ENCODE measurements at regions not wholly inside any gene's neighbourhood (a gene's known extent, or its start where the extent isn't known, plus 50 kb on each side); places are given as distances from the start of the nearest gene placed in this dataset.

DNA sequence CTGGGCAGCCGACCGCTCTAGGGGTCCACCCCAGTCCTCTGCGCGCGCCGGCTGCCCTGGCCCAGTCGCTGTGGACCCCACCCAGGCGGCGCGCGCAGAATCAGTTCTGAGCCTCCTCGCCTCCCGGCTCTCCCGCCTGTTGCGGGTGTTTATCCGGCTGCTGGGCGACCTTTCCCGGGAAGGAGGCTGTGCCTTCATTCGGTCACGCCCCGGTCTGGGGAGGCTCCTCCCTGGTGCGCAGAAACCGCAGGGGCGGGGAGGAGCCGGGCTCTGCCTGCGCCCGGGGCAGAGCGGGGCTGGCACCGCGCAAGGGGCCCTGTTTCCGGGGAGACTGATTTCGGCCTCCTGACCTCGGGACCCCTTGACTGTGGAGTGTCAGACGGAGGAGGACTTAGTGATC, 80.8 kb upstream of the EYS start:
- Mint-ChIP-seq H3K27me3 (no peaks in the 10 kb centered on the region), H3K36me3 (ENCODE audit: low read depth) (no peaks in the 10 kb centered on the region), H3K4me1 (no peaks in the 10 kb centered on the region), H3K27ac (no peak overlapping the region), H3K9me3 (peaks cover 13% of the 10 kb centered on the region), H3K4me3 (no peak overlapping the region)
- TF ChIP-seq, protein P1, sequence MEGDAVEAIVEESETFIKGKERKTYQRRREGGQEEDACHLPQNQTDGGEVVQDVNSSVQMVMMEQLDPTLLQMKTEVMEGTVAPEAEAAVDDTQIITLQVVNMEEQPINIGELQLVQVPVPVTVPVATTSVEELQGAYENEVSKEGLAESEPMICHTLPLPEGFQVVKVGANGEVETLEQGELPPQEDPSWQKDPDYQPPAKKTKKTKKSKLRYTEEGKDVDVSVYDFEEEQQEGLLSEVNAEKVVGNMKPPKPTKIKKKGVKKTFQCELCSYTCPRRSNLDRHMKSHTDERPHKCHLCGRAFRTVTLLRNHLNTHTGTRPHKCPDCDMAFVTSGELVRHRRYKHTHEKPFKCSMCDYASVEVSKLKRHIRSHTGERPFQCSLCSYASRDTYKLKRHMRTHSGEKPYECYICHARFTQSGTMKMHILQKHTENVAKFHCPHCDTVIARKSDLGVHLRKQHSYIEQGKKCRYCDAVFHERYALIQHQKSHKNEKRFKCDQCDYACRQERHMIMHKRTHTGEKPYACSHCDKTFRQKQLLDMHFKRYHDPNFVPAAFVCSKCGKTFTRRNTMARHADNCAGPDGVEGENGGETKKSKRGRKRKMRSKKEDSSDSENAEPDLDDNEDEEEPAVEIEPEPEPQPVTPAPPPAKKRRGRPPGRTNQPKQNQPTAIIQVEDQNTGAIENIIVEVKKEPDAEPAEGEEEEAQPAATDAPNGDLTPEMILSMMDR (IDR thresholded peaks at IDR 0.05) = no peak
- no peak for ATAC-seq (ENCODE audit: low read depth)
- intact Hi-C loops (cut with micrococcal nuclease) = no loop called here
- no peak for DNase-seq
- ChIA-PET POLR2A (no interaction called here), CTCF (no interaction called here)

DNA sequence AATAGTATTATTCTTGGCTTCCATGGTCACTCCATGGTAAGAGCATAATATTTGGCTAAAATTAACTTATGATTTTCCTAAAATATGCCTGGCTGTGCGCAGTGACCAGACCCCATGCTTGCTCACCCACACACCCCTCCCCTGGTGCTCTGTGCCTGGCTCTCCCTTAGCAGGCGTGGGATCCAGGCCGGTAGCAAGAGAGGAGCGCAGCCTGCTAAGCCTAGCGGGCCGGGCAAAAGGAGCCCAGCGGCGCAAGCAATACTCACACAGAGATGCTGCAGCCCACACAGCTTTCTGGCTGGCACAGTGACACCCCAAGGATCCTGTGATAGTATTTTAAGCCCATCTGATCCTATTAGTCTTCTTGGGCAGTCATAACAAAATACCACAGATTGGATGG, 79.8 kb upstream of the EYS start:
- Mint-ChIP-seq H3K36me3 (ENCODE audit: low read depth) (no peaks in the 10 kb centered on the region), H3K4me1 (no peaks in the 10 kb centered on the region), H3K9me3 (peaks cover 14% of the 10 kb centered on the region), H3K27me3 (no peaks in the 10 kb centered on the region), H3K4me3 (no peak overlapping the region), H3K27ac (no peak overlapping the region)
- intact Hi-C loops (cut with micrococcal nuclease) = no loop called here
- no peak for ATAC-seq (ENCODE audit: low read depth)
- TF ChIP-seq, protein P1 (IDR thresholded peaks at IDR 0.05) = no peak
- ChIA-PET POLR2A (no interaction called here), CTCF (no interaction called here)
- no peak for DNase-seq

DNA sequence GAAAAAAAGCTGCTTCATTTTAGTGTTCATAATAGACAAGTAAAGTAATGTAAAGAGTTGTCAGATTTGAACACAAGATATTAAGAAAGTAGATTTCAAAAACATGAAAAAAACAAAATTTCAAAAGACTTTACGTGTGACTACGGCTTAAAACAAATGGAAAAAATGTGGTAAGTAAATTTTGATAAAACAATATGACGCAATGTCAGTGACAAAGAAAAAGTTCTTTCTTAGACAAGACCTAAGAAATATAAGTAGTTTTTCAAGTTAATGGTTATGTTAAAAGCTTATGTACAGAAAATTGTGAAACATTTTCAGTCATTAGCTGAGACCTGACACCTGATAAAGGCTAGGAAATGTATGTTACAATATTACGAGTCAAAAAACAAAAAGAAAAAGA, 73.7 kb upstream of the EYS start:
- Mint-ChIP-seq H3K9me3 (peaks cover 15% of the 10 kb centered on the region), H3K36me3 (ENCODE audit: low read depth) (no peaks in the 10 kb centered on the region), H3K27ac (no peak overlapping the region), H3K4me3 (no peak overlapping the region), H3K27me3 (no peaks in the 10 kb centered on the region), H3K4me1 (no peaks in the 10 kb centered on the region)
- TF ChIP-seq, protein P1 (IDR thresholded peaks at IDR 0.05) = no peak
- intact Hi-C loops (cut with micrococcal nuclease) = no loop called here
- POLR2A ChIA-PET = no interaction called here
- ATAC-seq (ENCODE audit: low read depth) (no peak), DNase-seq (no peak)
- CTCF ChIA-PET = no interaction called here

DNA sequence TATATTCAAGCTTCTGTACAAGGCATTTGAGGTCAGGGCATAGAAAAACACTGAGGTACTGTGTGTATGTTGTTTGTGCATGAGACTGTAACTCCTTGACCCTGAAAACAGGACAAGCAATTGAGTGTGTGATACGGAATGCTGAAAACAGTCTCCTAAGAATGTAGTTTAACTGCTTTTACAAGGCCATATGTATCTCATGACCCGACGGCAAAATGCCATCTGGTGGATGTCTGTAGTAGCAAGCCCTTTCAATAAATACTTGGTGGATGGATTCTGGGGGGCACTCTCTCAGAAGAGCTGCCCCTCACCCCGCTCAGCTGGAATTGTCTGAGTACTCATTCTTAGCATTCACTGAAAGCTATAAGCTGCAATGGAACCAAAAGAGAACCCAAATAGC, 69.3 kb upstream of the EYS start:
- Mint-ChIP-seq H3K36me3 (ENCODE audit: low read depth) (no peaks in the 10 kb centered on the region), H3K4me1 (no peaks in the 10 kb centered on the region), H3K9me3 (peaks cover 5% of the 10 kb centered on the region), H3K4me3 (no peak overlapping the region), H3K27ac (no peak overlapping the region), H3K27me3 (no peaks in the 10 kb centered on the region)
- CTCF ChIA-PET = no interaction called here
- POLR2A ChIA-PET = no interaction called here
- TF ChIP-seq, protein P1 (IDR thresholded peaks at IDR 0.05) = no peak
- DNase-seq (no peak), ATAC-seq (ENCODE audit: low read depth) (no peak)
- intact Hi-C loops (cut with micrococcal nuclease) = no loop called here

DNA sequence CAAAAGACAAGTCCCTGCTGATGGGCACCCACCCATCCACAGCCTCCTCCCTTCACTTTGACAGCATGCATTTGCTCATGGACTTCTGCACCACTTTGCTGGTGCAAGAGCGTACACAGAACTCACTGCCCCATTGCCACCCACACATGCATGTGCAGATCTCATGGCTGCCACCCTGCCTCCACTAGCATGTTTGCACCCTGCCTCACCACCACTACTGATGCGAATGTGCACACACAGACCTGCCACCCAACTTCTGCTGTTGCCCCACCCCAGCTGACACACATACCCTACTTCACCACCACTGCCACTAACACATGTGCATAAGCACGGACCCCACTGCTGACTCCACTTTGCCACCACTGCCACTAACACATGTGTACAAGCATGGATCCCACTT, 64.9 kb upstream of the EYS start:
- TF ChIP-seq, protein P1 (IDR thresholded peaks at IDR 0.05) = no peak
- CTCF ChIA-PET = no interaction called here
- Mint-ChIP-seq H3K27ac (no peak overlapping the region), H3K9me3 (no peaks in the 10 kb centered on the region), H3K4me1 (no peaks in the 10 kb centered on the region), H3K36me3 (ENCODE audit: low read depth) (no peaks in the 10 kb centered on the region), H3K27me3 (no peaks in the 10 kb centered on the region), H3K4me3 (no peak overlapping the region)
- intact Hi-C loops (cut with micrococcal nuclease) = no loop called here
- no peak for ATAC-seq (ENCODE audit: low read depth)
- no peak for DNase-seq
- POLR2A ChIA-PET = no interaction called here

Measured in activated B cell treated with CpG ODN at 0.5 μM for 24 hours (primary cell).